Urinary bladder (tissue), 3 donors: ENCODE measurements at regions not wholly inside any gene's neighbourhood (a gene's known extent, or its start where the extent isn't known, plus 50 kb on each side); places are given as distances from the start of the nearest gene placed in this dataset.

Source experiments
- DNase-seq: peaks from one replicate; pipeline ENCODE4 v3.0.0-alpha.2; 2015; ENCODE audit errors: extremely low spot score
- H3K27ac ChIP-seq: one replicate; pipeline ENCODE4 v1.5.1; 2013; ENCODE audit warnings: low read depth, mild to moderate bottlenecking, moderate library complexity
- H3K36me3 ChIP-seq: one replicate; pipeline ENCODE4 v1.6.1; 2013; ENCODE audit warnings: mild to moderate bottlenecking, moderate library complexity; ENCODE audit not compliant: insufficient read depth
- H3K4me1 ChIP-seq: one replicate; pipeline ENCODE4 v1.6.1; 2013; ENCODE audit warnings: mild to moderate bottlenecking, moderate library complexity; ENCODE audit not compliant: insufficient read depth
- H3K4me3 ChIP-seq: one replicate; pipeline ENCODE4 v1.5.1; 2013; ENCODE audit warnings: low read depth, low read length
- WGBS: extraction: QIAGEN DNeasy Blood & Tissue Kit; methylation state at CpG from one replicate; pipeline ENCODE4 v1.1.7; 2013; 5-methylcytosine and 5-hydroxymethylcytosine counted together
- donor health status: healthy with polysubstance abuse.
- donor health status: healthy.

DNA sequence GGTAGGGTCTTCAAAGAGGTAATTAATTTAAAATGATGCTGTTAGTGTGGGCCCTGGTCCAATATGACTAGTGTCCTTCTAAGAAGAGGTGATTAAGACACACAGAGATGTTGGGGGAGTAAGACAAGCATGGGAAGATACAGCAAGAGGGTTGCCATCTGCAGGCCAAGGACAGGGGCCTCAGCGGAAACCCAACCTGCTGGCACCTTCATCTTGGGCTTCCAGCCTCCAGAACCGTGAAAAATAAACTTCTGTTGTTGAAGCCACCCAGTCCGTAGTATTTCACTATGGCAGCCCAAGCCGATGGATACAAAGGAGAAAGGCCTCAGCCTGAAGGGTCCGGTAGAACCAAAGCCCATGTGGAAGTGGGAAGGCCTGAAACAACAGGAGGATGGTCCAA lies 161.7 kb upstream of the UBE2E1 start:
- H3K27ac ChIP-seq: no peak overlapping the region
- WGBS: over 99% methylated on average over 5 of the region's 5 CpGs
- H3K4me1 ChIP-seq: no peaks in the 10 kb centered on the region
- no peak for DNase-seq
- no peaks in the 10 kb centered on the region for H3K36me3 ChIP-seq
- no peak overlapping the region for H3K4me3 ChIP-seq

GRCh38 chr3:23644676-23645075 lies 161.1 kb upstream of the UBE2E1 start:
- H3K36me3 ChIP-seq: no peaks in the 10 kb centered on the region
- WGBS: 97% methylated on average over 3 of the region's 3 CpGs
- H3K4me1 ChIP-seq: no peaks in the 10 kb centered on the region
- DNase-seq: no peak
- no peak overlapping the region for H3K27ac ChIP-seq
- H3K4me3 ChIP-seq: no peak overlapping the region

GRCh38 chr3:23645533-23646183 lies 160.1 kb upstream of the UBE2E1 start:
- DNase-seq: no peak

DNA sequence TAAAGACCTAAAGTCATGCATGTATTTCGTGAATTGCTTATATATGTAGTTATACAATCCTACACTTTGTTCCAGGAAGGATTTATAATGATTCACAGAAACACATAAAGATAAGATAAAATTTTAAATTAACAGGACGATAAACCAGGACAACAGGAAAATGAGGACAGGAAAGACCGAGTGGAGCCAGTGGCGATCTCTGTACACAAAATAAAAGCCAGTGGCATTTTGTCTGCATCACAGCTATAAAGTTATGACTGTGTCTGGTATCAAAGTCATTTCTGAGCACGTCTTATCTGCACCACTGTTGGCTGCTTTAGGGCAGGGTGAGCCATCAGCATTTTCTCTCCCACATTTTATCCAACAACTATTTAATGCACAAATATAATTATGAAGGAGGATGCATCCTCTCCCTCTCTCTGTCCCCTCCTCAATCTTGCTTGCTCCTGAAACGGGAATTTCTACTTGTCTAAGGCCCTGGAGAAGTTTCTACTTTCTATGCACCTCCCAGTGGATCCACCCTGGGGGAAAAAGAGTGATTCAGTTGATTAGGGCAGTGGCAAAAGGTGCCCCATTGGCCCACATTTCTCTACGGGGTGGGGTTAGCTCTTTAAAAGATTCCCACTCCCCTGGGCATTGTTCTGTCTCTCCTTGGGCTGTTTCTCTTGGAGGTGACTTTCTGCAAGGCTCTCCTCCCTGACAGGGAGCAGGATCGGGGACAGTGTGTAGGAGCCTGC lies 159.4 kb upstream of the UBE2E1 start:
- DNase-seq: no peak

More at GRCh38 chr3:23645533-23646183, 160.1 kb upstream of the UBE2E1 start:
- Histone ChIP-seq H3K4me1 (no peaks in the 10 kb centered on the region), H3K36me3 (no peaks in the 10 kb centered on the region), H3K27ac (no peak overlapping the region), H3K4me3 (no peak overlapping the region)
- 85% methylated on average over 9 of the region's 9 CpGs for WGBS

DNA sequence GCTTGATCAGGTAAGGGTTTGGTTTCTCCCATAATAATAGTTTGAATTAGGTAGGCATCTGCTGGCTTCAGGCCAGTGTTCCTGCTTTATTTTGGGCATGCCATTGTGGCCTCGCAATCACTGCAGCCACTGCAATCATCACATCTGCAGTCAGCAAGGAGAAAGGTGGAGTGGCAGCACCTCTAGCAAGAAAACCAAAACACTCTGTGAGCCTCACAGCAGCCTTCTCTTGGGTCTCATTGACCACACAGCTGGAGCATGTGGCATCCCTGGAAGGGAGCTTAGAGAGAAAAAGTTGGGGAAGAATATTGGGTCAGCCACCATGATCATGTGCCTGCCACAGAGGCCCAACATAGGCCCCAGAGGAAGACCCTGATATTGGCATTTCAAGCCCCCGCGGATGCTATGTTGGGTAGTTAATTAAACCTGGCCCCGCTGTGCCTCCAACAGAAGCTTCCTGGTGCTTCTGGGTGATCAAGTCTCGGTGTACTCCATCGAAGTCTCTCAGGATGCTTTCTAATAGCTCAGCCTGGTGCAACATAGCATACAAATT lies 158.0 kb upstream of the UBE2E1 start:
- H3K4me1 ChIP-seq: no peaks in the 10 kb centered on the region
- no peak for DNase-seq
- H3K27ac ChIP-seq: no peak overlapping the region
- WGBS: 98% methylated on average over 6 of the region's 6 CpGs
- no peaks in the 10 kb centered on the region for H3K36me3 ChIP-seq
- H3K4me3 ChIP-seq: no peak overlapping the region

More for the DNA sequence above, 159.4 kb upstream of the UBE2E1 start:
- no peak overlapping the region for H3K27ac ChIP-seq
- no peaks in the 10 kb centered on the region for H3K4me1 ChIP-seq
- H3K36me3 ChIP-seq: no peaks in the 10 kb centered on the region
- H3K4me3 ChIP-seq: no peak overlapping the region
- 56% methylated on average over 8 of the region's 8 CpGs for WGBS

GRCh38 chr3:23648326-23648995 lies 157.3 kb upstream of the UBE2E1 start:
- no peaks in the 10 kb centered on the region for H3K4me1 ChIP-seq
- H3K27ac ChIP-seq: no peak overlapping the region
- no peak overlapping the region for H3K4me3 ChIP-seq
- H3K36me3 ChIP-seq: no peaks in the 10 kb centered on the region
- WGBS: 80% methylated on average over 5 of the region's 5 CpGs
- DNase-seq: no peak

DNA sequence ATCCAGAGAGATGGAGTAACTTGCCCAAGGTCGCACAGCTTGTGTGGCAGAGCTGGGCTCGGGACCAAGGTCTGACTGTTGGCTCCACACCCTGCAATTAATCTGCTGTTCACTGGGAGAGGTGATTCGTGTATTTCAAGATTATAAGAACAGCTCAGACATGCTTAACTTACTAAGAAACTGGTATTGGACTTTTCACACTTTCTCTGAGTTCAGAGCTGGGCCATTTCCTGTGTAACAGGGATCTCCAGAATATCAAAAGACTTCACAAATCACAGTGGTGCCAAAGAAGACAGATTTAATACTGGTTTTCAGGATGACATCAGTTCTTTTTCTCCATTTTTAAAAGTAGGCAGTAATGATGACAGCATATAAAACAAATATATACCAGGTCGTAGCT lies 156.8 kb upstream of the UBE2E1 start:
- DNase-seq: no peak

DNA sequence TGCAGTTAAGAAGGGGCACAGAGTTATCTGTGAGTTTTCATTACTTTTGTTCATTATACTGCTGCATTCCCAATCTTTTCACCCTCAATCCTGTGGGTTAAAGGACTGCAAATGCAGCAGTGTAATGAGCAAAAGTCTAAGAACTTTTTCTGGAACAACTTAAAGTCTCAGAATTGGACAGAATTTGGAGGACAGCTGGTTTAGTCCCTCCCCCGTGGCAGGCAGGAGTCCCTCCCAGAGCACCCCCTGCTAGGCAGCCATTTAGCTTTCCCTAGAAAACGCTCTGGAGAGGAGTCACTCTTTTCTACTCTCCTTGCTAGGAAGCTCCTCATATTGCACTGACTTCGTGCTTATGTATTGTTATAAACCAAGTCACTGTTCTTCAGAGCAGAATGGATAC lies 156.3 kb upstream of the UBE2E1 start:
- H3K27ac ChIP-seq: no peak overlapping the region
- no peak for DNase-seq
- 73% methylated on average over 3 of the region's 3 CpGs for WGBS
- no peaks in the 10 kb centered on the region for H3K36me3 ChIP-seq
- no peak overlapping the region for H3K4me3 ChIP-seq
- no peaks in the 10 kb centered on the region for H3K4me1 ChIP-seq

More for the DNA sequence above, 156.8 kb upstream of the UBE2E1 start:
- Histone ChIP-seq H3K4me3 (no peak overlapping the region), H3K4me1 (no peaks in the 10 kb centered on the region), H3K27ac (no peak overlapping the region), H3K36me3 (no peaks in the 10 kb centered on the region)
- 77% methylated on average over 4 of the region's 4 CpGs for WGBS

DNA sequence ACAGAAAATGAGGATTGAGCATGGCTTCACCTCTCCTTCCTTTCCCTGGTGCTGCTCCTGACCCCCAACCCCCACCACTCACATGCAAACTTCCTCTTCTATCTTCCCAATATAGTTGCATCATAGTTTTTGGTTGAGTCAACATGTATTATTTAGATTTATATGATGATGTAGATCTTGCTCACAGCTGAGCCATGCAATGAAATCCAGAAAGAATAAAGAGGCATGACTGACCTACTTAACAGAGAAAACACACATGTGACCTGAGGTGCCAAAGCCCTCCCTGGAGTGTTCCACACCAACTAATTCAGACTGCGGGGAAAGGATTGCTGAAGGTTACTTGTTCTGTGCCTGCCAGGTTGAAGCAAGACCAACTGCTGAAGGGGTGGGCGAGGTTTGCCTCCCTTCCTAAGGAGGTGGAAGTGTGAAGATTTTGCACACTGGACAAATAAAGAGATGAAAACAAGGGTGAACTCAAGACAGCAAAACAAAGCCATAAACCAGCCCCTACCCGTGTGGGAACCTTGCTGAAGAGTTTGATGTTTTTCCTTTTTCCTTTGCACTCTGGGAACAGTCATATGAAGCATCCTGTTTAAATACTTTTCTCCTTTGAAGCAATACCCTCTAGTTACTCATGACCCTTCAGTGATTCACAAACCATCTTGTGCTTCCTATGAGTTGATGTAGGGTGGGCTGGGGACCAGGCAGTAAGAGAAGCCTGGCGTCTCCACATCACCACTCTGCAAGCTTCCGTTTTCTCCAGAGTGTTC lies 155.2 kb upstream of the UBE2E1 start:
- no peak overlapping the region for H3K27ac ChIP-seq
- H3K4me3 ChIP-seq: no peak overlapping the region
- H3K4me1 ChIP-seq: no peaks in the 10 kb centered on the region
- DNase-seq: no peak
- WGBS: 86% methylated on average over 5 of the region's 5 CpGs
- no peaks in the 10 kb centered on the region for H3K36me3 ChIP-seq

- Histone ChIP-seq H3K4me1 (no peaks in the 10 kb centered on the region), H3K36me3 (no peaks in the 10 kb centered on the region), H3K4me3 (no peak overlapping the region), H3K27ac (no peak overlapping the region)
- 69% methylated on average over 9 of the region's 9 CpGs for WGBS
- DNase-seq: no peak
Observed at GRCh38 chr3:23653647-23654525, 151.9 kb upstream of the UBE2E1 start.

DNA sequence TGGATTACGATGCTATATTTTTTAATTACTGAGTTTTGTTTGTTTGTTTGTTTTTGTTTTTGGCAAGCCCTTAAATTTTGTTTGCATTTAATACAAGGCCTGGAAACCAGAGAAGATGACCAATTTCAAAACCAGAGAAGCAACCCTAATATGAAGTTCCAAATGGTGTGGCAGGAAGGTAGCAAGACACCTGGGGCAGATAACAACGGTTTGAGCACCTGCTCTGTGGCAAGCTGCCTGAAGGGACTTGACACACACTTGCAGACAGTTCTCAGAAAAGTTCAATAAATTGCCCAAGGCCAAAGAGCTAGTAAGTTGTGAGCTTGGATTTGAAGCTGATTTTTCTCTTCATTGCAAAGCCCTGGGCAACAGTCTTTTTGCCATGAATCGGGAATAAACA lies 151.2 kb upstream of the UBE2E1 start:
- Histone ChIP-seq H3K27ac (no peak overlapping the region), H3K4me3 (no peak overlapping the region), H3K36me3 (no peaks in the 10 kb centered on the region), H3K4me1 (no peaks in the 10 kb centered on the region)
- 91% methylated on average over 3 of the region's 3 CpGs for WGBS
- DNase-seq: no peak

DNA sequence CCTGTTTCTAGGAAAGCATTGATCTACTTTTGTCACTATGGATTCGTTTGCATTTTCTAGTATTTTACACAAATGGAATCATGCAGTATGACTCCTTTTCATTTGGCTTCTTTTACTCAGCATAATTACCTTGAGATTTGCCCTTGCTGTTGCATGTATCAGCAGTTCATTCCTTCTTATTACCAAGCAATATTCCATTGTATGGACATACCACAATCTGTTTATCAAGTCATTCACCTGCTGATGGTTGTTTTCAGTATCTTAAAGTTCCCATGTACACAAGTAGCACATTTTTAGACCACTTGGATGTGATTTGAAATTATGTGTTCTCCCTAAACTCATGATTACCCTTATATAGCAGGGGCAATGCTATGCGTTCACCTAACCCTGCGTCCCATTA lies 150.0 kb upstream of the UBE2E1 start:
- H3K4me1 ChIP-seq: no peaks in the 10 kb centered on the region
- DNase-seq: no peak
- no peak overlapping the region for H3K27ac ChIP-seq
- H3K4me3 ChIP-seq: no peak overlapping the region
- no peaks in the 10 kb centered on the region for H3K36me3 ChIP-seq
- 95% methylated on average over 3 of the region's 3 CpGs for WGBS
